ENCODE measurements at regions not wholly inside any gene's neighbourhood (a gene's known extent, or its start where the extent isn't known, plus 50 kb on each side); places are given as distances from the start of the nearest gene placed in this dataset.

DNA sequence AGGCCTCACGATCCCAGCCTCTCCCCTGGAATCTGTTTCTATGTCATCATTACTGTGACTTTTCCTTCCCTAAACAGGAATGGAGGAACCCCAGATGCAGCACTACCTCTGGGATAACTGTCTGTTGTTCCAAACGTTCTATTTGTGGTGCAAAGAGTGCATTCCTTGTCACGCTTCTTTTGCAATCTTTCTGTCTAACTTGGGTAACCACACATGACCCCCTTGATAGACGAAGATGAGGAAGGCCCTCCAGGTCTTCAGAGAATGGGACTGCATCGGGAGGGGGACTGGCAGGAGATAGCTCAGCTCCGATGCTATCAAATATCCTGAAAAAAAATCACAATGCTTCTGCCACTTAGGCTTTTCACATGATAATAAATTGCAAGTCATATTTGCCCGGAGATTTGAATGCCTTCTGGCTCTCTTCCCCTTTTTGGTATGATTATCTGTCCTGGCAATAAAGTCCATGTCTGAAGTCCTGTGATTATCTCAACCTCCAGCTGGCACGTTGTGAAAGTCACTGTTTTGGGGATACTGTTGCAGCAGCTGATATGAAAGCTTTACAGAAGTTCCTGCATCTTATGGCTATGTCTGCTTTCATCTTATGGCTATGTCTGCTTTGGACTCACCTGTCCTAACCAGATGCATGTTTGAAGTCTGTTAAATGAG, 148.7 kb upstream of the LMO4 start (continued):
- TF ChIP-seq, protein P1, sequence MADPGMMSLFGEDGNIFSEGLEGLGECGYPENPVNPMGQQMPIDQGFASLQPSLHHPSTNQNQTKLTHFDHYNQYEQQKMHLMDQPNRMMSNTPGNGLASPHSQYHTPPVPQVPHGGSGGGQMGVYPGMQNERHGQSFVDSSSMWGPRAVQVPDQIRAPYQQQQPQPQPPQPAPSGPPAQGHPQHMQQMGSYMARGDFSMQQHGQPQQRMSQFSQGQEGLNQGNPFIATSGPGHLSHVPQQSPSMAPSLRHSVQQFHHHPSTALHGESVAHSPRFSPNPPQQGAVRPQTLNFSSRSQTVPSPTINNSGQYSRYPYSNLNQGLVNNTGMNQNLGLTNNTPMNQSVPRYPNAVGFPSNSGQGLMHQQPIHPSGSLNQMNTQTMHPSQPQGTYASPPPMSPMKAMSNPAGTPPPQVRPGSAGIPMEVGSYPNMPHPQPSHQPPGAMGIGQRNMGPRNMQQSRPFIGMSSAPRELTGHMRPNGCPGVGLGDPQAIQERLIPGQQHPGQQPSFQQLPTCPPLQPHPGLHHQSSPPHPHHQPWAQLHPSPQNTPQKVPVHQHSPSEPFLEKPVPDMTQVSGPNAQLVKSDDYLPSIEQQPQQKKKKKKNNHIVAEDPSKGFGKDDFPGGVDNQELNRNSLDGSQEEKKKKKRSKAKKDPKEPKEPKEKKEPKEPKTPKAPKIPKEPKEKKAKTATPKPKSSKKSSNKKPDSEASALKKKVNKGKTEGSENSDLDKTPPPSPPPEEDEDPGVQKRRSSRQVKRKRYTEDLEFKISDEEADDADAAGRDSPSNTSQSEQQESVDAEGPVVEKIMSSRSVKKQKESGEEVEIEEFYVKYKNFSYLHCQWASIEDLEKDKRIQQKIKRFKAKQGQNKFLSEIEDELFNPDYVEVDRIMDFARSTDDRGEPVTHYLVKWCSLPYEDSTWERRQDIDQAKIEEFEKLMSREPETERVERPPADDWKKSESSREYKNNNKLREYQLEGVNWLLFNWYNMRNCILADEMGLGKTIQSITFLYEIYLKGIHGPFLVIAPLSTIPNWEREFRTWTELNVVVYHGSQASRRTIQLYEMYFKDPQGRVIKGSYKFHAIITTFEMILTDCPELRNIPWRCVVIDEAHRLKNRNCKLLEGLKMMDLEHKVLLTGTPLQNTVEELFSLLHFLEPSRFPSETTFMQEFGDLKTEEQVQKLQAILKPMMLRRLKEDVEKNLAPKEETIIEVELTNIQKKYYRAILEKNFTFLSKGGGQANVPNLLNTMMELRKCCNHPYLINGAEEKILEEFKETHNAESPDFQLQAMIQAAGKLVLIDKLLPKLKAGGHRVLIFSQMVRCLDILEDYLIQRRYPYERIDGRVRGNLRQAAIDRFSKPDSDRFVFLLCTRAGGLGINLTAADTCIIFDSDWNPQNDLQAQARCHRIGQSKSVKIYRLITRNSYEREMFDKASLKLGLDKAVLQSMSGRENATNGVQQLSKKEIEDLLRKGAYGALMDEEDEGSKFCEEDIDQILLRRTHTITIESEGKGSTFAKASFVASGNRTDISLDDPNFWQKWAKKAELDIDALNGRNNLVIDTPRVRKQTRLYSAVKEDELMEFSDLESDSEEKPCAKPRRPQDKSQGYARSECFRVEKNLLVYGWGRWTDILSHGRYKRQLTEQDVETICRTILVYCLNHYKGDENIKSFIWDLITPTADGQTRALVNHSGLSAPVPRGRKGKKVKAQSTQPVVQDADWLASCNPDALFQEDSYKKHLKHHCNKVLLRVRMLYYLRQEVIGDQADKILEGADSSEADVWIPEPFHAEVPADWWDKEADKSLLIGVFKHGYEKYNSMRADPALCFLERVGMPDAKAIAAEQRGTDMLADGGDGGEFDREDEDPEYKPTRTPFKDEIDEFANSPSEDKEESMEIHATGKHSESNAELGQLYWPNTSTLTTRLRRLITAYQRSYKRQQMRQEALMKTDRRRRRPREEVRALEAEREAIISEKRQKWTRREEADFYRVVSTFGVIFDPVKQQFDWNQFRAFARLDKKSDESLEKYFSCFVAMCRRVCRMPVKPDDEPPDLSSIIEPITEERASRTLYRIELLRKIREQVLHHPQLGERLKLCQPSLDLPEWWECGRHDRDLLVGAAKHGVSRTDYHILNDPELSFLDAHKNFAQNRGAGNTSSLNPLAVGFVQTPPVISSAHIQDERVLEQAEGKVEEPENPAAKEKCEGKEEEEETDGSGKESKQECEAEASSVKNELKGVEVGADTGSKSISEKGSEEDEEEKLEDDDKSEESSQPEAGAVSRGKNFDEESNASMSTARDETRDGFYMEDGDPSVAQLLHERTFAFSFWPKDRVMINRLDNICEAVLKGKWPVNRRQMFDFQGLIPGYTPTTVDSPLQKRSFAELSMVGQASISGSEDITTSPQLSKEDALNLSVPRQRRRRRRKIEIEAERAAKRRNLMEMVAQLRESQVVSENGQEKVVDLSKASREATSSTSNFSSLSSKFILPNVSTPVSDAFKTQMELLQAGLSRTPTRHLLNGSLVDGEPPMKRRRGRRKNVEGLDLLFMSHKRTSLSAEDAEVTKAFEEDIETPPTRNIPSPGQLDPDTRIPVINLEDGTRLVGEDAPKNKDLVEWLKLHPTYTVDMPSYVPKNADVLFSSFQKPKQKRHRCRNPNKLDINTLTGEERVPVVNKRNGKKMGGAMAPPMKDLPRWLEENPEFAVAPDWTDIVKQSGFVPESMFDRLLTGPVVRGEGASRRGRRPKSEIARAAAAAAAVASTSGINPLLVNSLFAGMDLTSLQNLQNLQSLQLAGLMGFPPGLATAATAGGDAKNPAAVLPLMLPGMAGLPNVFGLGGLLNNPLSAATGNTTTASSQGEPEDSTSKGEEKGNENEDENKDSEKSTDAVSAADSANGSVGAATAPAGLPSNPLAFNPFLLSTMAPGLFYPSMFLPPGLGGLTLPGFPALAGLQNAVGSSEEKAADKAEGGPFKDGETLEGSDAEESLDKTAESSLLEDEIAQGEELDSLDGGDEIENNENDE (IDR thresholded peaks at IDR 0.05; ENCODE audit: low read depth, low read length) = no peak
- TF ChIP-seq, protein P2, sequence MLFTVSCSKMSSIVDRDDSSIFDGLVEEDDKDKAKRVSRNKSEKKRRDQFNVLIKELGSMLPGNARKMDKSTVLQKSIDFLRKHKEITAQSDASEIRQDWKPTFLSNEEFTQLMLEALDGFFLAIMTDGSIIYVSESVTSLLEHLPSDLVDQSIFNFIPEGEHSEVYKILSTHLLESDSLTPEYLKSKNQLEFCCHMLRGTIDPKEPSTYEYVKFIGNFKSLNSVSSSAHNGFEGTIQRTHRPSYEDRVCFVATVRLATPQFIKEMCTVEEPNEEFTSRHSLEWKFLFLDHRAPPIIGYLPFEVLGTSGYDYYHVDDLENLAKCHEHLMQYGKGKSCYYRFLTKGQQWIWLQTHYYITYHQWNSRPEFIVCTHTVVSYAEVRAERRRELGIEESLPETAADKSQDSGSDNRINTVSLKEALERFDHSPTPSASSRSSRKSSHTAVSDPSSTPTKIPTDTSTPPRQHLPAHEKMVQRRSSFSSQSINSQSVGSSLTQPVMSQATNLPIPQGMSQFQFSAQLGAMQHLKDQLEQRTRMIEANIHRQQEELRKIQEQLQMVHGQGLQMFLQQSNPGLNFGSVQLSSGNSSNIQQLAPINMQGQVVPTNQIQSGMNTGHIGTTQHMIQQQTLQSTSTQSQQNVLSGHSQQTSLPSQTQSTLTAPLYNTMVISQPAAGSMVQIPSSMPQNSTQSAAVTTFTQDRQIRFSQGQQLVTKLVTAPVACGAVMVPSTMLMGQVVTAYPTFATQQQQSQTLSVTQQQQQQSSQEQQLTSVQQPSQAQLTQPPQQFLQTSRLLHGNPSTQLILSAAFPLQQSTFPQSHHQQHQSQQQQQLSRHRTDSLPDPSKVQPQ (CRISPR knock-in tag; IDR thresholded peaks at IDR 0.05; ENCODE audit: borderline replicate concordance) = 0 out of 2 replicates have a peak, but pooled peaks have one; percentile 52
- TF ChIP-seq, protein P3, sequence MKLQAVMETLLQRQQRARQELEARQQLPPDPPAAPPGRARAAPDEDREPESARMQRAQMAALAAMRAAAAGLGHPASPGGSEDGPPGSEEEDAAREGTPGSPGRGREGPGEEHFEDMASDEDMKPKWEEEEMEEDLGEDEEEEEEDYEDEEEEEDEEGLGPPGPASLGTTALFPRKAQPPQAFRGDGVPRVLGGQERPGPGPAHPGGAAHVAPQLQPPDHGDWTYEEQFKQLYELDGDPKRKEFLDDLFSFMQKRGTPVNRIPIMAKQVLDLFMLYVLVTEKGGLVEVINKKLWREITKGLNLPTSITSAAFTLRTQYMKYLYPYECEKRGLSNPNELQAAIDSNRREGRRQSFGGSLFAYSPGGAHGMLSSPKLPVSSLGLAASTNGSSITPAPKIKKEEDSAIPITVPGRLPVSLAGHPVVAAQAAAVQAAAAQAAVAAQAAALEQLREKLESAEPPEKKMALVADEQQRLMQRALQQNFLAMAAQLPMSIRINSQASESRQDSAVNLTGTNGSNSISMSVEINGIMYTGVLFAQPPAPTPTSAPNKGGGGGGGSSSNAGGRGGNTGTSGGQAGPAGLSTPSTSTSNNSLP (IDR thresholded peaks at IDR 0.05; ENCODE audit: borderline replicate concordance, low read depth, low read length) = no peak
- TF ChIP-seq KDM5B (IDR thresholded peaks at IDR 0.05; ENCODE audit: insufficient replicate concordance, low read depth, low read length) (no peak), NELFE (IDR thresholded peaks at IDR 0.05; ENCODE audit: insufficient read depth, insufficient read length) (no peak), WHSC1 (IDR thresholded peaks at IDR 0.05; ENCODE audit: low read length) (no peak), SMC3 (conservative IDR thresholded peaks at IDR 0.05; ENCODE audit: insufficient read depth, low read depth, low read length) (no peak), CCAR2 (IDR thresholded peaks at IDR 0.05; ENCODE audit: low read depth, low read length) (no peak)
- TF ChIP-seq, protein P4, sequence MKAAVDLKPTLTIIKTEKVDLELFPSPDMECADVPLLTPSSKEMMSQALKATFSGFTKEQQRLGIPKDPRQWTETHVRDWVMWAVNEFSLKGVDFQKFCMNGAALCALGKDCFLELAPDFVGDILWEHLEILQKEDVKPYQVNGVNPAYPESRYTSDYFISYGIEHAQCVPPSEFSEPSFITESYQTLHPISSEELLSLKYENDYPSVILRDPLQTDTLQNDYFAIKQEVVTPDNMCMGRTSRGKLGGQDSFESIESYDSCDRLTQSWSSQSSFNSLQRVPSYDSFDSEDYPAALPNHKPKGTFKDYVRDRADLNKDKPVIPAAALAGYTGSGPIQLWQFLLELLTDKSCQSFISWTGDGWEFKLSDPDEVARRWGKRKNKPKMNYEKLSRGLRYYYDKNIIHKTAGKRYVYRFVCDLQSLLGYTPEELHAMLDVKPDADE (conservative IDR thresholded peaks at IDR 0.05; ENCODE audit: control insufficient read depth, low read depth, low read length) = no peak
